GM23338 (cell line): ENCODE measurements at regions not wholly inside any gene's neighbourhood (a gene's known extent, or its start where the extent isn't known, plus 50 kb on each side); places are given as distances from the start of the nearest gene placed in this dataset.

ENCODE experiments used
- CREB1 ChIP-seq: fragments of 250-450 bp; sonication (Bioruptor Pico); IDR thresholded peaks from 2 replicates; pipeline ENCODE4 v1.5.0; 2020; ENCODE audit warnings: low read depth, mild to moderate bottlenecking, moderate library complexity
- EZH2 ChIP-seq: fragments of 200-600 bp; sonication (generic); IDR thresholded peaks from one replicate; pipeline ENCODE4 v1.8.0; 2017; ENCODE audit warnings: antibody characterized with exemption, mild to moderate bottlenecking, low read depth; ENCODE audit not compliant: unreplicated experiment
- EZH2phosphoT487 ChIP-seq: fragments of 200-600 bp; sonication (generic); IDR thresholded peaks from one replicate; pipeline ENCODE4 v1.8.1; 2018; ENCODE audit warnings: antibody characterized with exemption; ENCODE audit not compliant: unreplicated experiment
- JUNB ChIP-seq: IDR thresholded peaks from one replicate; pipeline ENCODE4 v1.6.1; 2016; ENCODE audit warnings: antibody characterized with exemption; ENCODE audit not compliant: unreplicated experiment
- POLR2AphosphoS5 ChIP-seq: IDR thresholded peaks from 2 replicates; pipeline ENCODE4 v1.6.1; 2016; ENCODE audit warnings: antibody characterized with exemption, low read depth
- ZNF114 ChIP-seq: fragments of 250-450 bp; sonication (Bioruptor Pico); IDR thresholded peaks from 2 replicates; pipeline ENCODE4 v1.5.0; 2020; ENCODE audit warnings: mild to moderate bottlenecking, moderate library complexity
- ZNF331 ChIP-seq: fragments of 250-450 bp; sonication (Bioruptor Pico); IDR thresholded peaks from 2 replicates; pipeline ENCODE4 v1.5.0; 2020; ENCODE audit warnings: low read depth, mild to moderate bottlenecking, moderate library complexity
- TF ChIP-seq, protein P1 (sequence below): IDR thresholded peaks from one replicate; pipeline ENCODE4 v1.6.1; 2018; ENCODE audit warnings: antibody characterized with exemption; ENCODE audit not compliant: unreplicated experiment
- TF ChIP-seq, protein P2 (sequence below), 2 experiments: fragments of 200-600 bp in 1 of 2; sonication (generic) in 1 of 2; conservative IDR thresholded peaks; 2 replicates each; pipeline versions ENCODE4 v1.5.1 to v1.6.1; 2016 to 2017; ENCODE audit warnings: antibody characterized with exemption in 2 of 2, low read depth in 2 of 2, mild to moderate bottlenecking in 2 of 2, moderate library complexity in 1 of 2

DNA sequence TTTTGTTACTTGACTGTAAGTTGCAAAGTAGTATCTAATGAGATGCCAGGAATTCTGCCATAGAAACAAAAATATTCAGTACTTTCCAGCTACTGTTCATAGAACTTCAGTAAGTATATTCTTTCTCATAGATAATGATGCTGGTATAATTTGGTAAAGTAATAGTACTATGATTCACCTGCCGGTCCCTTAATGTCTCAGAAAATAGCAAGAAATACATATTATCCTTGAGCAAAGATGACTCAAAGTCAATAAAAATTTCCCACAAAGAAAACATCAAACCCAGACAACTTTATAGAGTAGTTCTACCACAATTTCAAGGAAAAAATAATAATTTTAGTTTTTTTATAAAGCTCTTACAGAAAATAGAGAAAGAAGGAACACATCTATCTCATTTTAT, 105.4 kb downstream of the EPDR1 start:
- TF ChIP-seq, protein P1, sequence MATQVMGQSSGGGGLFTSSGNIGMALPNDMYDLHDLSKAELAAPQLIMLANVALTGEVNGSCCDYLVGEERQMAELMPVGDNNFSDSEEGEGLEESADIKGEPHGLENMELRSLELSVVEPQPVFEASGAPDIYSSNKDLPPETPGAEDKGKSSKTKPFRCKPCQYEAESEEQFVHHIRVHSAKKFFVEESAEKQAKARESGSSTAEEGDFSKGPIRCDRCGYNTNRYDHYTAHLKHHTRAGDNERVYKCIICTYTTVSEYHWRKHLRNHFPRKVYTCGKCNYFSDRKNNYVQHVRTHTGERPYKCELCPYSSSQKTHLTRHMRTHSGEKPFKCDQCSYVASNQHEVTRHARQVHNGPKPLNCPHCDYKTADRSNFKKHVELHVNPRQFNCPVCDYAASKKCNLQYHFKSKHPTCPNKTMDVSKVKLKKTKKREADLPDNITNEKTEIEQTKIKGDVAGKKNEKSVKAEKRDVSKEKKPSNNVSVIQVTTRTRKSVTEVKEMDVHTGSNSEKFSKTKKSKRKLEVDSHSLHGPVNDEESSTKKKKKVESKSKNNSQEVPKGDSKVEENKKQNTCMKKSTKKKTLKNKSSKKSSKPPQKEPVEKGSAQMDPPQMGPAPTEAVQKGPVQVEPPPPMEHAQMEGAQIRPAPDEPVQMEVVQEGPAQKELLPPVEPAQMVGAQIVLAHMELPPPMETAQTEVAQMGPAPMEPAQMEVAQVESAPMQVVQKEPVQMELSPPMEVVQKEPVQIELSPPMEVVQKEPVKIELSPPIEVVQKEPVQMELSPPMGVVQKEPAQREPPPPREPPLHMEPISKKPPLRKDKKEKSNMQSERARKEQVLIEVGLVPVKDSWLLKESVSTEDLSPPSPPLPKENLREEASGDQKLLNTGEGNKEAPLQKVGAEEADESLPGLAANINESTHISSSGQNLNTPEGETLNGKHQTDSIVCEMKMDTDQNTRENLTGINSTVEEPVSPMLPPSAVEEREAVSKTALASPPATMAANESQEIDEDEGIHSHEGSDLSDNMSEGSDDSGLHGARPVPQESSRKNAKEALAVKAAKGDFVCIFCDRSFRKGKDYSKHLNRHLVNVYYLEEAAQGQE: no peak
- no peak for TF ChIP-seq EZH2phosphoT487
- TF ChIP-seq ZNF331 (CRISPR knock-in tag): no peak
- no peak for TF ChIP-seq POLR2AphosphoS5
- TF ChIP-seq, protein P2, sequence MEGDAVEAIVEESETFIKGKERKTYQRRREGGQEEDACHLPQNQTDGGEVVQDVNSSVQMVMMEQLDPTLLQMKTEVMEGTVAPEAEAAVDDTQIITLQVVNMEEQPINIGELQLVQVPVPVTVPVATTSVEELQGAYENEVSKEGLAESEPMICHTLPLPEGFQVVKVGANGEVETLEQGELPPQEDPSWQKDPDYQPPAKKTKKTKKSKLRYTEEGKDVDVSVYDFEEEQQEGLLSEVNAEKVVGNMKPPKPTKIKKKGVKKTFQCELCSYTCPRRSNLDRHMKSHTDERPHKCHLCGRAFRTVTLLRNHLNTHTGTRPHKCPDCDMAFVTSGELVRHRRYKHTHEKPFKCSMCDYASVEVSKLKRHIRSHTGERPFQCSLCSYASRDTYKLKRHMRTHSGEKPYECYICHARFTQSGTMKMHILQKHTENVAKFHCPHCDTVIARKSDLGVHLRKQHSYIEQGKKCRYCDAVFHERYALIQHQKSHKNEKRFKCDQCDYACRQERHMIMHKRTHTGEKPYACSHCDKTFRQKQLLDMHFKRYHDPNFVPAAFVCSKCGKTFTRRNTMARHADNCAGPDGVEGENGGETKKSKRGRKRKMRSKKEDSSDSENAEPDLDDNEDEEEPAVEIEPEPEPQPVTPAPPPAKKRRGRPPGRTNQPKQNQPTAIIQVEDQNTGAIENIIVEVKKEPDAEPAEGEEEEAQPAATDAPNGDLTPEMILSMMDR (conservative IDR thresholded peaks at IDR 0.05; ENCODE audit: low read depth in 2 of 2): no peak
- TF ChIP-seq ZNF114: no peak
- TF ChIP-seq EZH2: no peak
- no peak for TF ChIP-seq CREB1
- no peak for TF ChIP-seq JUNB
